ENCODE measurements at regions not wholly inside any gene's neighbourhood (a gene's known extent, or its start where the extent isn't known, plus 50 kb on each side); places are given as distances from the start of the nearest gene placed in this dataset.
A peak's percentile ranks its signal among the peaks of the same experiment; 100 is the strongest.

GRCh38 chr17:34143430-34143829 lies 111.7 kb upstream of the CCL2 start:
- peaks cover 20% of the 10 kb centered on the region for H3K27me3 Mint-ChIP-seq
- H3K27ac Mint-ChIP-seq = no peak overlapping the region
- no peaks in the 10 kb centered on the region for H3K9me3 Mint-ChIP-seq
- no peak overlapping the region for H3K4me3 Mint-ChIP-seq
- ChIA-PET CTCF (no interaction called here), POLR2A (no interaction called here)
- TF ChIP-seq CTCF (IDR thresholded peaks at IDR 0.05) = no peak
- no peaks in the 10 kb centered on the region for H3K4me1 Mint-ChIP-seq
- intact Hi-C loops (cut with micrococcal nuclease) = no loop called here
- no peak for DNase-seq
- no peak for ATAC-seq (ENCODE audit: low read depth)
- H3K36me3 Mint-ChIP-seq (ENCODE audit: low read depth) = no peaks in the 10 kb centered on the region

GRCh38 chr17:34146440-34147043 lies 108.5 kb upstream of the CCL2 start:
- CTCF ChIA-PET = interaction anchor here (0.6 to 2.3 kb wide), 3 partner anchors 219 to 368 kb away, joined by 3 to 10 read pairs (median 3); no protein-coding TSS in a partner anchor
- POLR2A ChIA-PET = no interaction called here
- Mint-ChIP-seq H3K4me1 (no peaks in the 10 kb centered on the region), H3K36me3 (ENCODE audit: low read depth) (no peaks in the 10 kb centered on the region), H3K9me3 (no peaks in the 10 kb centered on the region), H3K27me3 (peaks cover 7% of the 10 kb centered on the region), H3K4me3 (no peak overlapping the region), H3K27ac (no peak overlapping the region)
- DNase-seq (peak; percentile 21), ATAC-seq (ENCODE audit: low read depth) (no peak)
- intact Hi-C loops (cut with micrococcal nuclease) = no loop called here
- TF ChIP-seq CTCF (IDR thresholded peaks at IDR 0.05) = no peak

GRCh38 chr17:34151102-34151501 lies 104.0 kb upstream of the CCL2 start:
- Mint-ChIP-seq H3K4me3 (no peak overlapping the region), H3K4me1 (no peaks in the 10 kb centered on the region), H3K27ac (no peak overlapping the region), H3K36me3 (ENCODE audit: low read depth) (no peaks in the 10 kb centered on the region), H3K27me3 (peaks cover 25% of the 10 kb centered on the region), H3K9me3 (no peaks in the 10 kb centered on the region)
- TF ChIP-seq CTCF (IDR thresholded peaks at IDR 0.05) = no peak
- intact Hi-C loops (cut with micrococcal nuclease) = no loop called here
- ChIA-PET CTCF (interaction anchor here (1.2 kb wide), 1 partner anchor 372 kb away, joined by 4 read pairs; no protein-coding TSS in a partner anchor), POLR2A (no interaction called here)
- DNase-seq = no peak
- no peak for ATAC-seq (ENCODE audit: low read depth)

- CTCF ChIA-PET = no interaction called here
- intact Hi-C loops (cut with micrococcal nuclease) = no loop called here
- no peak for TF ChIP-seq CTCF (IDR thresholded peaks at IDR 0.05)
- Mint-ChIP-seq H3K4me1 (no peaks in the 10 kb centered on the region), H3K36me3 (ENCODE audit: low read depth) (no peaks in the 10 kb centered on the region), H3K4me3 (no peak overlapping the region), H3K9me3 (peaks cover 2% of the 10 kb centered on the region), H3K27me3 (peaks cover 36% of the 10 kb centered on the region), H3K27ac (no peak overlapping the region)
- POLR2A ChIA-PET = no interaction called here
- DNase-seq (no peak), ATAC-seq (ENCODE audit: low read depth) (no peak)
These were observed 101.1 kb upstream of the CCL2 start for GRCh38 chr17:34153991-34154390.

GRCh38 chr17:34154961-34155730 lies 99.9 kb upstream of the CCL2 start:
- Mint-ChIP-seq H3K9me3 (peaks cover 2% of the 10 kb centered on the region), H3K4me1 (no peaks in the 10 kb centered on the region), H3K36me3 (ENCODE audit: low read depth) (no peaks in the 10 kb centered on the region), H3K27me3 (peaks cover 39% of the 10 kb centered on the region), H3K27ac (no peak overlapping the region), H3K4me3 (no peak overlapping the region)
- no peak for TF ChIP-seq CTCF (IDR thresholded peaks at IDR 0.05)
- ATAC-seq (ENCODE audit: low read depth) (no peak), DNase-seq (no peak)
- ChIA-PET POLR2A (no interaction called here), CTCF (no interaction called here)
- intact Hi-C loops (cut with micrococcal nuclease) = no loop called here

Measured in activated B cell treated with CpG ODN at 0.5 μM for 24 hours (primary cell).